GM12873 (cell line): ENCODE measurements at regions not wholly inside any gene's neighbourhood (a gene's known extent, or its start where the extent isn't known, plus 50 kb on each side); places are given as distances from the start of the nearest gene placed in this dataset.

Source experiments
- TF ChIP-seq, protein P1 (sequence below): IDR thresholded peaks from 2 replicates; pipeline ENCODE4 v1.5.1; 2012; ENCODE audit warnings: low read depth, mild to moderate bottlenecking, moderate library complexity, low read length, control low read depth; ENCODE audit not compliant: insufficient read depth; ENCODE audit errors: missing control alignments

DNA sequence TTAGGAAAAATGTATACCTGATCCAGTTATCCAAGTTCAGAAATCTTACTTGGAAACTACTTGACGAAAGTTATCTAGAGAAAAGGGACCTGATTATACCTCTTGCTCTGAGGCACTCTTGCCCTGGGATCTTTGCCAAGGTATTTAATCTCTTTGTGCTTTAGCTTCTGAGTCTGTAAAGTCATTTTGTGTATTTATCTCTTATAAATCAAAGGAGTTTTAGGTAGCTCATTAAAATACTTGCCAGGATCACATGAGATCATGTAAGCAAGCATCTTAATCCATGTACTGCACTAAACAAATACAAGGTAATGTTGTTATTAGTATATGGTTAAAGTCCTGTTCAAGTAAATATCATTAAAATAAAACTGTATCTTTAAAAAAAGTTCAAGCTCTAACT, 147.5 kb downstream of the IPO8 start:
- TF ChIP-seq, protein P1, sequence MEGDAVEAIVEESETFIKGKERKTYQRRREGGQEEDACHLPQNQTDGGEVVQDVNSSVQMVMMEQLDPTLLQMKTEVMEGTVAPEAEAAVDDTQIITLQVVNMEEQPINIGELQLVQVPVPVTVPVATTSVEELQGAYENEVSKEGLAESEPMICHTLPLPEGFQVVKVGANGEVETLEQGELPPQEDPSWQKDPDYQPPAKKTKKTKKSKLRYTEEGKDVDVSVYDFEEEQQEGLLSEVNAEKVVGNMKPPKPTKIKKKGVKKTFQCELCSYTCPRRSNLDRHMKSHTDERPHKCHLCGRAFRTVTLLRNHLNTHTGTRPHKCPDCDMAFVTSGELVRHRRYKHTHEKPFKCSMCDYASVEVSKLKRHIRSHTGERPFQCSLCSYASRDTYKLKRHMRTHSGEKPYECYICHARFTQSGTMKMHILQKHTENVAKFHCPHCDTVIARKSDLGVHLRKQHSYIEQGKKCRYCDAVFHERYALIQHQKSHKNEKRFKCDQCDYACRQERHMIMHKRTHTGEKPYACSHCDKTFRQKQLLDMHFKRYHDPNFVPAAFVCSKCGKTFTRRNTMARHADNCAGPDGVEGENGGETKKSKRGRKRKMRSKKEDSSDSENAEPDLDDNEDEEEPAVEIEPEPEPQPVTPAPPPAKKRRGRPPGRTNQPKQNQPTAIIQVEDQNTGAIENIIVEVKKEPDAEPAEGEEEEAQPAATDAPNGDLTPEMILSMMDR = no peak

DNA sequence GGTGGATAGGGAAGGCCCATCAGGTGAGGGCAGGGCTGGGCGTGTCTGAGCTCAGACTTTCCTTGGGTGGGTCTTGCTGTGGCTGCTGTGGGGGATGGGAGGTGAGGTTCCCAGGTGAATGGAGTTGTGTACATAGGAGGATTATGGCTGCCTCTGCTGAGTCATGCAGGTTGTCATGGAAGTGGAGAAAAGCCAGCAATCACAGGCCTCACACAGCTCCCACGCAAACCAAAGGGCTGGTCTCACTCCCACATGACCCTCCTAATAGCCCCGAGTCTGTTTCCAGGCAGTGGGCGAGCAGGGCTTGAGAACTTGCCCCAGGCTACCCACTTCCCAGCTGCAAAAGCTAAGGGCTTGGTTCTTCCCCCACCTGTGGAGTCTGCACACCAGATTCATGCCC, 149.5 kb downstream of the IPO8 start:
- TF ChIP-seq, protein P1 = no peak

DNA sequence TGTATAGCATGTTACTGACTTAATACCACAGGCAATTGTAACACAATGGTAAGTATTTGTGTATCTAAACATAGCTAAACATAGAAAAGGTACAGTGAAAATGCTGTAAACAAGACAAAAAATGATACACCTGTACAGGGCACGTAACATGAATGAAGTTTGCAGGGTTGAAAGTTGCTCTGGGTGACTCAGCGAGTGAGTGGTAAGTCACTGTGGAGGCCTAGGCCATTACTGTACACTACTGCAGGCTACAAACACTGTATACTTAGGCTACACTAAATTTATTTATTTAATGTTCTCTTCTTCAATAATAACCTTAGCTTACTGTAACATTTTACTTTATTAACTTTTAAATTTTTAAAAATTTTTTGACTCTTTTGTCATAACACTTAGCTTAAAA, 158.4 kb downstream of the IPO8 start:
- TF ChIP-seq, protein P1 = no peak

DNA sequence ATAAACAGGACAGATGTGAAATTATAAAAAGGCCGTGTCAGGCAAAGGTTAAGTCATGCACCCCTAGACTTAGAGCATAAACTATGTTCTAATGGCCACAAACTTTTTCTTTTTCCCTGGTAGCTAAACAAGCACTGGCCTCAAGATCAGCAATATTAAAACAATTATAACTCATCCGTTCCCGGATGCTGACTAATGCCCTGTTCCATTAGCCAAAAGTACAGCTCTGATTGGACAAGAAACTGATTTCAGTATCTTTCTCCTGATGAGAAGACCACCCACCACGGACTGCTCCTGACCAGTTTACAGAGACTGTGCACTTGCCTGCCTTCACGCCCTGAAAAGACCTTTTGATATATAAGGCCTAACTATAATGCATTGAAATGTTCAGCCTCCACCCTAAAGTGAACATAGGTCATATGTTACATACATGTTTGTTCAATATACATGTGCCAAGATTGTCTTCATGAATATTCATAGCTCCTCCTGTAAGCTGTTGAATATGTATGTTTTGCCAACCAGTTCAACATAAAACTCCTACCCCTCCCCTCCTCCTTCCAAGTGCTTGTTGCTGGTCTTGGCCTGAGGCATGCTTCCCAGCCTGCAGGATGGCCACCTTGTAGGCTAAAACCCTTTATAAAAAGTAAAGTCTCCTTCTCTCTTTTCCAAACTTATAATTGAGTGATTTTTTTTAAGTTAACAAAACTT, 162.0 kb downstream of the IPO8 start:
- TF ChIP-seq, protein P1 = no peak

DNA sequence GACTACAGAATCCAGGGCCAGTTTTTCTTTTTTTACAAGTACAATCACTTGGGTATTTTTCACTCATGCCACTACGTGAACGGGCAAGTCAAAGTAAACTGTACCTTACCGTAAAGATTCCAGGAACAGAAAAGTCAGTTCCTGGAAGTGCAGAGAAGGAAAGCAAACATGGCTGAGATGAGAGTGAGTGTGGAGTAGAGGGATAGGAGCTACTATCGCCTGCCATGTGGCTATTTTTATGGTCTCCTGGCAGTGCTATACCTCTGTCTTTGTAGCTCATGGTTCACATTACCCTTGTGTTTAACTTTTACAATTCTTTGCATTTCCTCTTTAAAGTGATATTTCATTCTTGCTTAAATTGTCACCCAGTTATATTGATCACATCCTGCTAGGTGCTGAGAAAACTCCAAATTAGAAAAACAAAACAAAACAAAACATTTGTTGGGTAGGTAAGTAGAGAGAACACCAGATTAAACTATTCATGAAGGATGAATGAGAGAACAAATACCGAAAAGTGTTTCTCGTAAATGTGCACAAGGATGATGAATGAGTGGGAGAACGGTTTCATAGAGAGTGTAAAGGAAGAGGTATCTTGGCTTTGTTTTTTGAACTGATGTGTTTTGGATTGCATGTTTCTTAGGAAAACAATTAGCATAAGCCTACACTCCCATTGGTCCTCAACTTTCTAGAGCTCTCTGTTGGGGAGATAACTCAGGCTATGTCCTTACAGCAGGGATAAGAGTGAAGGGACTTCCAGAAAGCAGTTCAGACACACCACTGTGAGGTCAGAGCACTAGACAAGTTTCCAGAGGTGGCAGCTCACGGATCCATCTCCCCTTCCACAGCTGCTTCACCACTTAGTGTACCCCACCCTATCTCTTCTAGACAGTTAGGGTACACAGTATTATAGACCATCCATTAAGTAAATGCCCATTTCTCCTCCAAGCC, 163.7 kb downstream of the IPO8 start:
- TF ChIP-seq, protein P1 = no peak

DNA sequence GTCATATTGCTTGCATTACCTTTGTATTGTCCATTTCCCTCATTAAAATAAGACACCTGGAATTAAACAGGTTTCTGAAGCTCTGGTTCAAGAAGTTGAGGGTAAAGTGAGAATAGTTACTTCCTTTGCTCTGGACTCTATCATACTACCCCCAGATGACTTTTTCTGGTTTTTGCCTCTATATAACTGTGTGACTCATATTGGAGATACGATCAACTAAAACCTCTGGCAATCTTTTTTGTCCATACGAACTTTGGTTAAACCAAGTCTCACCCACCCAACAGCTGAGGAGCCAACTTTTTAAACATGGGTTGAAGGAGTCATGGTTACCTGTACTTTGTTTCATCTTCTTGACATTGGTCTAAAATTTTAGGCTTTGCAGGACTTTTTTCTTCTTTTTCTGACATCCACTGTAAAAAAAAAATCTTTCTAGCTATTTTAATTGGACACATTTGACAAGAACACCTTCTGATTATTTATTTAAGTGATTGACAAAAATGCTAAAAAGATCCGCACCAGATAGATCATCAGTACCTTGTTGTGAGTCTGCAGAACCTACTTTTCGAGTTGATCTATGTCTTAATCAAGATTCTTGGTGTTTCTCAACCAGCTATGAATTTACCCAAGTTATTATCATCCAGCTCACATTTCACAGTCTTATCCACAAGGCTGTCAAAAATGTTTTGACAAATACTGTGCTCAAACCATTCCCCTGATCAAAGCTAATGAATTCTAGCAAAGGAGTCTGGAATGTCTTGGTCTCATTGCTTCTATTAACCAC, 166.0 kb downstream of the IPO8 start:
- TF ChIP-seq, protein P1 = no peak

DNA sequence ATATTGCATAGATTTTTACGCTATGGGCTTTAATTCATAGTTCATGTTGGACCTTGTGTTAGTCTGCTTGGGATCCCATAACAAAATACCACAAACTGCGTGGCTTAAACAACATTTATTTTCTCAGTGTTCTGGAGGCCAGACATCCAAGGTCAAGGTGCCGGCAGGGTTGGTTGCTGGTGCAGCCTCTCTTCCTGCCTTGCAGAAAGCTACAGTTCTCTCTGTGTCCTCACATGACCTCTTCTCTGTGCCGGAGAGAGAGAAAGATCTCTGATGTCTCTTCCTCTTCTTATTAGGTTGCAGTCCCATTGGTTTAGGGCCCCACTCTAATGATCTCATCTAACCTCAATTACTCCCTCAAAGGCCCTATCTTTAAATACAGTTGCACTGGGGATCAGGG, 170.5 kb downstream of the IPO8 start:
- TF ChIP-seq, protein P1 = no peak
